GM19397 (cell line): ENCODE measurements at regions not wholly inside any gene's neighbourhood (a gene's known extent, or its start where the extent isn't known, plus 50 kb on each side); places are given as distances from the start of the nearest gene placed in this dataset.

Experiments
- ATAC-seq: cut with Tn5 transposase; IDR thresholded peaks from one replicate; pipeline ENCODE4 v1.9.1; 2021; ENCODE audit warnings: mild to moderate bottlenecking, moderate library complexity; ENCODE audit not compliant: unreplicated experiment

GRCh38 chr5:118692811-118693342 is 295.5 kb downstream of the DTWD2 start:
- ATAC-seq: no peak

- no peak for ATAC-seq
Measured at GRCh38 chr5:118687661-118688621, 300.4 kb downstream of the DTWD2 start.

GRCh38 chr5:118687100-118687499 is 301.2 kb downstream of the DTWD2 start:
- no peak for ATAC-seq

GRCh38 chr5:118681655-118682054 is 306.7 kb downstream of the DTWD2 start:
- ATAC-seq: no peak

- ATAC-seq: no peak
Measured at GRCh38 chr5:118679264-118679940, 308.9 kb downstream of the DTWD2 start.

GRCh38 chr5:118678746-118679145 is 309.6 kb downstream of the DTWD2 start:
- no peak for ATAC-seq

GRCh38 chr5:118675247-118675646 is 313.1 kb downstream of the DTWD2 start:
- no peak for ATAC-seq

- ATAC-seq: no peak
Measured at GRCh38 chr5:118657576-118657975, 330.8 kb downstream of the DTWD2 start.

- ATAC-seq: no peak
Measured at GRCh38 chr5:118653872-118654271, 334.5 kb downstream of the DTWD2 start.

- ATAC-seq: no peak
Measured at GRCh38 chr5:118653183-118653582, 335.2 kb downstream of the DTWD2 start.

GRCh38 chr5:118651002-118651401 is 337.3 kb downstream of the DTWD2 start:
- ATAC-seq: no peak

GRCh38 chr5:118647587-118647986 is 340.8 kb downstream of the DTWD2 start:
- no peak for ATAC-seq

GRCh38 chr5:118646917-118647316 is 341.4 kb downstream of the DTWD2 start:
- ATAC-seq: no peak

GRCh38 chr5:118637947-118638670 is 350.2 kb downstream of the DTWD2 start:
- no peak for ATAC-seq

- no peak for ATAC-seq
Measured at GRCh38 chr5:118628660-118629354, 359.5 kb downstream of the DTWD2 start.

GRCh38 chr5:118620233-118620632 is 368.1 kb downstream of the DTWD2 start:
- ATAC-seq: no peak

GRCh38 chr5:118619823-118620222 is 368.5 kb downstream of the DTWD2 start:
- no peak for ATAC-seq

GRCh38 chr5:118616281-118616680 is 372.1 kb downstream of the DTWD2 start:
- no peak for ATAC-seq

- ATAC-seq: no peak
Measured at GRCh38 chr5:118614731-118615456, 373.5 kb downstream of the DTWD2 start.
